Glomerular visceral epithelial cell (primary cell): ENCODE measurements at regions not wholly inside any gene's neighbourhood (a gene's known extent, or its start where the extent isn't known, plus 50 kb on each side); places are given as distances from the start of the nearest gene placed in this dataset.

ENCODE experiments used
- DNase-seq: peaks from one replicate; pipeline ENCODE4 v3.0.0-alpha.2; 2016; ENCODE audit errors: extremely low spot score

DNA sequence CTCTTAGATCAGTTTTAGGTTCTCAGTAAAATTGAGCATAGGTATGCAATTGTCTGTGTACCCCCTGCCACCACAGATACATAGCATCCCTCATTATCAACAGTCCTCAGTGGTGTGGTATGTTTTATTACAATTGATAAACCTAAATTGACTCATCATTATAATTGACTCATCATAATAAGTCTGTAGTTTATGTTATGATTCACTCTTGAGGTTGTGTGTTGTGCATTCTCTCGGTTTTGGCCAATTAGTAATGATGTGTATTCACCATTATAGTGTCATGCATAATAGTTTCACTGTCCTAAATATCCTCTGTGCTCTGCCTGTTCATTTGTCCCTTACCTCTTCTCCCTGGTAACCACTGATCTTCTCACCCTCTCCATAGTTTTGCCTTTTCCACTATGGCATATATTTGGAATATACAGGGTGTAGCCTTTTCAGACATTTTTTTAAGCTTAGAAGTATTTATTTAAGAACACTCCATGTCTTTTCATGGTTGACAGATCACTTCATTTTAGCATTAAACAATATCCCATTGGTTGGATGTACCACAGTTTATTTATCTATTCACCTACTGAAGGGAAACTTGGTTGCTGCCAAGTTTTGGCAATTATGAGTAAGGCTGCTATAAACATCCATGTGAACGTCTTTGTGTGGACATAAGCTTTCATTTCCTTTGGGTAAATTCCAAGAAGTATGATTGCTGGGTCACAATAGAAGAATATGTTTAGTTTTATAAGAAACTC, 1620.6 kb upstream of the MIR17HG start:
- DNase-seq: peak; percentile 12

DNA sequence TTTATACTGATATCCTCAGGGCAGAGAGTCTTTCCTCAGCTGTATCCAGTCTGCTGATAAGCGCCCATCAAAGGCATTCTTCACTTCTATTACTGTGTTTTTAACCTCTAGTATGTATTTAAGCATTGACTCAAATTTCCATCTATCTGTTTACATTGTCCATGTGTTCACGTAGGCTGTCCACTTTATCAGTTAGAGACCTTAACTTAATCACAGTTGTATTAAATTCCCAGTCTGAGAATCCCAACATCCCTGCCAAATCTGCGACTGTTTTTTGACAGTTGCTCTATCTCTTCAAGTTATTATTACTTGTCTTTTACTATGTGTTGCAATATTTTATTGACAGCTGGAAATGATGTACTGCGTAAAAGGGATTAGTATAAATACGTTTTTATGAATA, 1613.7 kb upstream of the MIR17HG start:
- DNase-seq: no peak

DNA sequence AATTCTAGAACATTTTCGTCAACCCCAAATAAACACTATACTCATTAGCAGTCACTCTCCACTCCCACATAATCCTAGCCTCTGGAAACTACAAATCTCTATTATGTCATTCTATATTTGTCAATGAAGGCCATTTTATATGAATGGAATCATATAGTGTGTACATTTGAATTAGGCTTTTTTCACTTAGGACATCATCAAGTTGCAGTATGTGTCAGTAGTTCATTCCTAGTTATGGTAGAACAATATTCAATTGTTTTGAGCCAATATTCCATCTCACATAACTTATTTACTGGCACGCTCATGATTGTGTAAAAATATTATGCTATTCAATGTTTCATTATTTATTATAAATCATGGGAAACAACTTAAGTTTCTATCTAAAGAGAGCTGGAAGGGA, 1610.4 kb upstream of the MIR17HG start:
- no peak for DNase-seq

DNA sequence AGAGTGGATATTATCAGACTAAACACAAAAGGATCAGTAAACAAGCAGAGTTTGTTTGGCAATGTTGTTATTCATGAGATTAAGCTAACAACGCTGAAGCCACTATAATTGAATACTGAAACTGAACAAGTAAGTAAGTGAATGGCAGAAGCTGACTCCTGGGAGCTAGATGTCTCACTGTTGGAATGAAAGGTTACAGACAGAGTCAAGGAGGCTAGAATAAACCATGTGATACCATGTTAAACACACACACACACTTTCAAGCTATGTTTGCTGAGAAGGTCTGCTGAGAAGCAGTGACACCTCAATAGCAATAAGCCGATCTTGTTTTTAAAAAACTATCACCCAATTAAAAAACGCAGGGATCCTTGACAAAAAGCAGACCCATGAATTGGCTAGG, 1609.4 kb upstream of the MIR17HG start:
- DNase-seq: no peak

DNA sequence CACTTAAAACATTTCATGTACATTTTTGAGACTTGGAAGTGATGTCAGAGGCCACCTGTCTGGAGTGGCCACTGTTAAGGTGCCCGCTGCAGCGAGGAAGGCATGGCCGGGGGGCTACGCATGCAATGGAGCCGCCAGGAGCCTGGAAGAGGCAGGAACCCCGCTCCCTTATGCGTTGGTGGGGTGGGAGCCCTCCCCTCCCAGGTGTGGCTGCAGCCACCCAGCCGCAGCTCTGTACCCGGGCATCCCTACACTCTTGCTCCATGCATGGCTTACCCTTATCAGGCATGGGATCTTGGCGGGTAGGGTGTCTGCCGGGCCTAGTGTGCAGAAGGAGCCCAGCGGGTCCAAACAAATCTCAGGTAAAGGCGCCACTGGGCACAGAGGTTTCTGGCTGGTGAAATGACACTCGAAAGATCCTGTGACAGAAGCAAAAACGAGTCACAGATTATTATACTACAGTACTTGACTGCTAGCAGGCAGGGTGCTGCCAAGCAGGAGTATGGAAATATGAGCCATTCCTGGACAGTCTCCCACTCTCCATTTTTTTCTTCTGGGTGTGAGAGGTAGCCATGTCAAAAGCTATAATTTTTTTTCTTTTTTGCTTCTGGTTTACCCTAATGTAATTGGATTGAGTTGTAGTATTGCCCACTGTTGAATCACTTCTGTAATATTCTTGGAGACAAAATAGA, 1606.3 kb upstream of the MIR17HG start:
- DNase-seq: no peak

DNA sequence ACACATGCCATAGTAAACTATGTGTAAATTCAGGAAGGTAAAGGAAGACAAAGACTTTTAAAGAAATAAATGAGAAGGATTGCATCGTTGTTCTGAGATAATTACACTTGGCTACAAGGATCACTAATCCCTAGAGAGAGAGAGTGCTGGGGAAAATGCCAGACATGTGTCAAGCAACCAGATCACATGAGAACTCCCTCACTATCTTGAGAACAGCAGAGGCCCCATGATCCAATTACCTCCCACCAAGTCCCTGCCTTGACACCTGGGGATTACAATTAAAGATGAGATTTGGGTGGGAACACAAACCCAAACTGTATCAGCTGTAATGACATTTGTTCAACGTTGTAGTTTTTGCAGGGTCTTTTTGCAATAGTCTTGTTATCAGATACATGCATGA, 1600.9 kb upstream of the MIR17HG start:
- DNase-seq: no peak

DNA sequence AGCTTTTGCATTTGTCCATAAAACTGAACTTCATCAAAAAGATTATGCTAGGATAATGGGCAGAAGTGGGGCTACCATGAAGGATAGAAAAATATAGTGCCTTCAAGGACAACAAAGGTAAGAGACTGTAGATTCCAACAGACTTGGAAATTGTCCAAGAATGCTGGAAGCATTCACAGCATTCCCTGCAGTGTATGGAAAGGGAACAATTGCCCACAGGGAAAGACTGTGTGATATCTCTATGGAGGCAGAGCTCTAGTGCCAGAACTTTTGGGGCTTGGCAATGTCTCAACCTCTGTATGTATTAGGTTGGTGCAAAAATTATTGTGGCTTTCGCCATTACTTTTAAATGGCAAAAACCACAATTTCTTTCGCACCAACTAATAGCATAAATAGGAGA, 1598.8 kb upstream of the MIR17HG start:
- DNase-seq: no peak

DNA sequence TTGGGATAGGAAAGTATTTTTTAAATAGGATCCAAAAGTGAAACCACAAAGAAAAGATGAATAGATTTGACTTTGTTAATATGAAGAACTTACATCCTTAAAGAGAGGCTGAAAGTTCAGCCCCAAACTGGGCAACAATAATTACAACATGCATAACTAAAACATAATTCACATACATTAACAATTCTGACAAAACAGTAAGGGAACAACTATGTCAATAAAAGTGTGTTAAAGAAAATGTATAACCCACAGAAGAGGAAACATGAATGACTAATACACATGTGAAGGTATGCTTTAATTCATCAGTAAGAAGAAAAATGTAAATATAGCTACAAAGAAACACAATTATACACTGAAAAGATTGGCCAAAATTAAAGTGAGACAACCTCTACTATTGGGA, 1597.6 kb upstream of the MIR17HG start:
- no peak for DNase-seq

DNA sequence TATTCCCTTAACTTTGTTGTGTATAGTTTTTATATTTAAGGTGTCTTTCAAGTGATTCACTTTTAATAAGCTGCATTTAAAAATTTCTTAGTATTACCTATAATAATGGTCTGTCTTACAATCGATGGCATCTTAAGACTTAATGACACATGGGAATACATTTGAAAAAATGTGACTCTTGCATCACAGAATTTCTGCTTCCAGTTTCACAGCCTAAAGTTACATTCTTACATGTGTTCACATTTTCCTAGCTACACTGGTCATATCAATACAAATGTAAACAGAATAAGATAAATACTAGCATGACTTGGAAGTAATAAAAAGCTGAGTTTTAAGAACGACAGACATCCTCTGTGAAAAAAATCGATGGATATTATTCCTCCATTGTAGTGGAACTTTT, 1597.1 kb upstream of the MIR17HG start:
- DNase-seq: no peak

DNA sequence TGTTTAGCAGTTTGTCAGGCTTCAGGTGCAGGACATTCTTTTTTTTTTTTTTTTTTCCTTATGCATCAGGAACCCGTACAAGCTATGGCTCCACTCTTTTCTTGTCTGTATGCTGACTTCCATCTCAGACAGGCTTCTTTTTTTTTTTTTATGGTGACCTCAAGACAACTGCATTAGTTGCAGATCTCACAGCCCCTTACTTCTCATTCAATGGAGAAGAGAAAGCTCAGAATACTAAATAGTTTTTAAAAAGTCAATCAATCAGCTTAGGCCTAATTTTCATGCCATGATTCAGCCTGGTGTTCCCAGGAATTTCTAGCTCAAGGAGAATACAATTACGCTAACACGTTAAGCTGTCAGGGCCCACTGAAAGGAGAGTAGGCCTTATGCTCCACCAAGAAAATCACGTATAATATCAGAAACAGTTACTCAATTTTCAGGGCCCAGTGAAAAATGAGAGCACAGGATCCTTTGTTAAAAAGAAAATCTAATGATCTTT, 1596.0 kb upstream of the MIR17HG start:
- DNase-seq: no peak

DNA sequence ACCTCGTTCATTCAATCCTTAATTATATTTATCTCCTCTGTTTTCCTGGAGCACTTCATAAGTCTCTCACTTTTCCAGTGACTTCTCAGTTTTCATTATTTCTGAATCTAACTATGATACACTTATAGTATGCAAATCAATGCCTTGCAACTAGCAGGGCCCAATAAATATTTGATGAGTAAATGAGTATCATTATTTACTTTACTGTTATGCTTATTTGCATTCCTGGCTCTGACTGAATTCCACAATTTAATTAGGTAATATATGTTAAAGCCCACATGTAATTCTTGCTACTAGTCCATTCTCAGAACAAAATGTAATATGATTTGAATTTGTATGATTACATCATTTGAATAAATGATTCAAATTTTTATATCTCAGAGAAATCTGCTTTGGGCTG, 1595.1 kb upstream of the MIR17HG start:
- no peak for DNase-seq

DNA sequence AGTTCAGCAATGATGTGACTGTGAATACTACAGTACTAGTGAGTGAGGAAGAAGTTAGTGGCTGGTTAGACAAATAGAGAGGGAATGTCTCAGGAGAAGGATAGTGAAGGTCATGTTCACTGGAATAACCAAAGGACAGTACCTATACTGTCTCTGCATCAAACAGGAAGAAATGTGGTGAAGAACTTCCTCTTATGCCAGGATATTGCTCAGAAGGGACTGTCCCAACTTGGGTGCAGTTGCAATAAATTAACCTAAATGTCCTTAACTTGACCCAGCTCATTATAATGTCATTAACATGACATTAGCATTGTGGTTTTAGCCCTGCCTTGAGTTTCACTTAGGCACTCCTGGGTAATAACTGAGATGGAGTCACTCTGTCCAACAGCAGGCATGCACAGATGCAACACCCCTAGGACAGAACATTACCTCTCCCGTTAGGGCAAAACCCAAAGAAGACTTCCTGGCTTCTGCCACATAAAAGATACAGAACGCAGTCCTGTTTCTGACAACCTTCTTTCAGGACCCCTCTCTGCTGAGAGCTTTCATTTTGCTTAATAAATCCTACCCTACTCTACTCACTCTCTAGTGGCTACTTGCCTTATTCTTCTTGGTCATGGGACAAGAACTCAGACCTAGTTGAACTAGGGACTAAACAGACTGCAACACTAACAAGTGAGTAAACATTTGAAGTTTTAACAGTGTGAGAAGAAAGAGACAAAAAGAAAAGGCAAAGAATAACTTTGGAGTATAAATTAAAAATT, 1591.6 kb upstream of the MIR17HG start:
- no peak for DNase-seq

DNA sequence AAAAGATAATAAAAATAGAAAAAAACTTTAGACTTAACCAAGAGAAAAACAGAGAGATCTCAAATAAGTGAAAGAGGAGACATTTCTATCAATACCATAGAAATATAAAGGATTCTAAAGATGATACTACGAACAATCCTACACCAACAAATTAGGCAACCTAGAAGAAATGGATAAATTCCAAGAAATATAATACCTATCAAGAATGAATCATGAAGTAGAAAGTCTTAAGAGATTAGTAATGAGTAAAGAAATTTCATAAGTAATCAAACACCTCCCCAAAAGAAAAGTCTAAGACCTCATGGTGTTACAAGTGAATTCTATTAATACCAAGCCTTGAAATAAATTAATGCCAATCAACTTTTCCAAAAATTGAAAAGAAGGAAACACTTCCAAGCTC, 1584.5 kb upstream of the MIR17HG start:
- no peak for DNase-seq

DNA sequence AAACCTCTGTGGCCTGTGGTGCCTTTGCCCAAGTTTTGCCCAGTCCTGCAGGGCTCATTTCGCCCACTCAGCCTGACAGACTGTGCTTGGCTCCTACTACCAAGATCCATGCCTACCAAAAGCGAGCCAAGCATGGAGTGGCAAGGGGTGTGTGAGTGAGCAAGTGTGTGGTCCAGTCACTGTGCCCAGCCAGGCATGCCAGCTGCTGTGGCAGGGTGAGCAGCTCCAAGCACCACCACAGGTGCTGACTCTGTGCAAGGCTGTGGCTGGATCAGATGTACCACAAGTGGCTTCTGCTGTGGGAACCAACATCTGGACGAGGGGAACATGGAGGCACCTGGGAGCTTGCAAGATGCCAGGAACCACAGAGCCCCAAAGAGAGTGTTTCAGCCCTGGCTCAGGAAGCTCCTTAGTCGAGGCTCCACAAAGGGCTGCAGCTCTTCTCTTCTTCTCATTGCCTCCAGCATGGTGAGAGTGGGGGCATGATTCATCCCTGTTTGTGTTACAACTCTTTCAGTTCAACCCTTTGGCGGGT, 1564.2 kb upstream of the MIR17HG start:
- DNase-seq: peak; percentile 1

DNA sequence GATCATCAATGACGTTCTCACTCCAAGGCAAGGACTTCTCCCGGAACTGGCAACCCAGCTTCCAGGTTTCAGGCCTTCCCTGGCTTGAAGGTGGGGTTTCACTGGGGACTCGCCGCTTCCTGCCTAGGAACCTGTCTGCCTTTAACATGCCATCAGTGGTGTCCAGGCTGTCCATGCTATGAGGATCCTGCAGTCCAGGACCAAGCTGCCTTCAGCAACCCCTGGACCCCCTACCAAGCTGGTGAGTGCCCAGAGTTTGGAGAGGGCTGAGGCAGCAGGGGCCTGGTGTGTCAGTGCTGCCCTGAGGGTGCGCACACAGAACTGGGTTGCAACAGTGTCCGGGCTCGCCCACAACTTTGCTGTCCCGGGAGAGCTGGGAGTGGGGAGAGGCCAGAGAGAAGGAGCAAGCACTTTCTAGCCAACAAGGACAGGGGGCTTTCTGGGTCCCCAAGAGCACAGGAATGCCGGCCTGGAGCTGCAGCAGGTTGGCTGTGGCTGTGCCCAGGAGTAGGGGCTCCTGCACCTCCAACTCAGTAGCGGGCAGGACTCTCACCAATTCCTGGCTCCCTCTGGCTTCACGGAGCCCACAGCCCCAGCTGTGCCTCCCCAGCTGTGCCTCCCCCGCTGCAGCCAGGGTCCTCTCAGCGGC, 1563.2 kb upstream of the MIR17HG start:
- DNase-seq: no peak

DNA sequence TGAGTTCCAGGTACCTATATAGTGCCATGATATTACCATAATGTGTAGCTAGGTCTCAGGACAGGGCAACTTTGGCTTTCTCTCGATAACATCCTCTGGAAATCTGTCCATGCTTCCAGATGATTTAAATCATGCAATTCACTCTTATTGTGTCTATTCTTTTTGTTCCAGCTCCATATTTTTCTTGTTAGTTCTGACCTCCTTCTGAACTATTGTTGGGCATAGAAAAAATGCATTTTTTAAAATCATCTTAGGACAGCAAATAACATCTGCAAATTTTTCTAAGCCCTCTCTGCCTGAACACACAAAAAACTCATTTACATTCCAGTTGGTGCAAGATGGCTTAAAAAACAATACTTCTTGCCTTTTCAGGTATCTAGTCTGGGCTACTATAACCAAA, 1561.0 kb upstream of the MIR17HG start:
- no peak for DNase-seq

DNA sequence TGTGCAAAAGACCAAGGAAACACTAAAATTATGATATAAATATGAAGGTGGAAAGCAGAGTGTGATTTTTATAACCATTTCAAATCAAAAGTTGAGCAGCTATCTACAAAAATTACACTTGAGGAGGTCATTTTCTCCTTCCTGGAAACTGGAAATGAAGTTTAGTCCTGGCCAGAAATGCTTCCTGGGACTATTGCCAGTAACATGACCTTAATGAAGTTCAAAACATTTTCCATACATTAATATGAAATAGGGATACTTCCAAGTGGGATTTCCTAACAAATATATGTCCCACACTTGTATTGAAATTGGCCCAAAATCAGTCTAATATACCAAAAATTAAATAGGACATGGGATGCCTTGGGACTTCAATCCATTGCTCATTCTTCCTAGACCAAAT, 1556.8 kb upstream of the MIR17HG start:
- DNase-seq: no peak

DNA sequence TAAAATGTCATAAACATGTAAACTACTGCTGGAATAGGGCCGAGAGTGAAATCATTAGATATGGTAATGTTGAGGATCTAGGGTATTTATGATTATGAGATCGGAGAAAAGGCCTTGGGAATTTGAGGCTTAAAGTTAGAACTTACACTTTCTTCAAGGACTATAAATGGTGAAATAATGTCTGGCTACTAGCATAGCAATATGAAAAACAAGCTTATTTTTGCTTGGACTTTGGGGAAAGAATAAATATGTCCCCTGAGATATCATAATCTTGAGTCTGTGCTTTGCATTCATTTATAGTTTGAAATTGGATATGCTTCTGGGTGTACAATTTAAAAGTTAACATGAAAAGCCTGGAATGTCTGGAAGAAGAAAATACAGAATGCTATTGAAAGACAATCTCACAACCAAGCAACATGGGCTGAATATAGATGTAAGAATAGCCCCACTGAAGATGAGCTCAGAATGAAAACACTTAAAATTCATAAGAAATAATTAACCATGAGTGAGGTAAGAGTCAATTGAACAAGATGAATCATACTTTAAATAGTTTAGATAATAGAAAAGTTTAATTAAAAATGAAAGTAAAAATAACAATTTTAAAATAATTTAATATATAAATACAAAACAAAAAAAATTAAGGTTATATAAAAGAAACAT, 1555.4 kb upstream of the MIR17HG start:
- DNase-seq: no peak

DNA sequence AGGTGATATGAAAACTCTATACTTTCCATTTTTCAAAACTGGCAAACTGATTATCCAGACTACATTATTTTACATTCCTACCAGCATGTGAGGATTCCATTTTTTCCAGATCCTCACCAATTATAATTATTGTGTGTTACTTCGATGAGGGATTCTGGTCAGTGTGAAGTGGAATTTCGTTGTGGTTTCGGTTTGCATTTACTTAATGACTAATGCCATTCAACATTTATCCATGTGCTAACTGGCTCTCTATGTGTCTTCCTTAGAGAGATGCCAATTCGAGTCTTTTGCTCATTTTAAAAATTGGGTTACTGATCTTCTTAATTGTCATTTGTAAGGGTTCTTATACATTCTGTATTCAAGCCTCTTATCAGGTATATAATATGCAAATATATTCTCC, 1551.3 kb upstream of the MIR17HG start:
- no peak for DNase-seq

DNA sequence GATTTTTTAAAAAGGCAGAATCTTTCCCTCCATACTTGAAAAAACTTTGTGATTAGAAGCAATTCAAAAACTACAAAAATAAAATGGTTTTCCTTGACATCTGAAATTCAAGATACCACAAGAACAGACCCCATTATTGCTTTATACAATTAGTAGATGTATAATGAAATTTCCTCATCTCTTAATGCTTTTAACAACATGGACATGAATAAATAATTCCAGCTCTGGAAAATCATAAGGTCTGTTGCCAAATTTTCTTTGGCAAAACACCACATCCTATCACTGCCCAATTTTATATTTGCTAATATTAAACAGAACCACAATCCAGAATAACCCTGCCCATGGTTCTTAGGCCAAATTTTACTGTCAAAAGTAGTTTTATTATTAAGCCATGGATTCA, 1543.6 kb upstream of the MIR17HG start:
- DNase-seq: no peak

DNA sequence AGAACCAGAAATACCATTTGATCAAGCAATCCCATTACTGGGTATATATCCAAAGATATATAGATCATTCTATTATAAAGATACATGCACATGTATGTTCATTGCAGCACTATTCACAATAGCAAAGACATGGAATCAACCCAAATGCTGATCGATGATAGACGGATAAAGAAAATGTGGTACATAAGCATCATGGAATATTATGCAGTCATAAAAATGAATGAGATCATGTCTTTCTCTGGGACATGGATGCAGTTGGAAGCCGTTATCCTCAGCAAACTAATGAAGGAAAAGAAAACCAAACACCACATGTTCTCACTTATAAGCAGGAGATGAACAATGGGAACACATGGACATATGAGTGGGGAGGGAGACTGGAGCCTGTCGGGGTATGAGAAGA, 1540.9 kb upstream of the MIR17HG start:
- DNase-seq: no peak
